Spleen (tissue), 11 donors: ENCODE measurements at regions not wholly inside any gene's neighbourhood (a gene's known extent, or its start where the extent isn't known, plus 50 kb on each side); places are given as distances from the start of the nearest gene placed in this dataset.

Experiments used
- DNase-seq: peaks from one replicate; pipeline ENCODE4 v3.0.0-alpha.2; 2020
- H3K27ac ChIP-seq, 8 donors: fragments of 200-600 bp; sonication (generic) in 7 of 8; 1 replicate in 4 of 8; 2 replicates in 4 of 8; pipeline versions ENCODE4 v1.5.0 to v1.8.0; 2016 to 2021; ENCODE audit warnings: inconsistent platforms in 4 of 8, mild to moderate bottlenecking in 4 of 8, moderate library complexity in 1 of 8
- H3K27me3 ChIP-seq, 7 donors: fragments of 200-600 bp; sonication (generic) in 6 of 7; replicated peaks in 1 of 7; 1 replicate in 4 of 7; 2 replicates in 3 of 7; pipeline versions ENCODE4 v1.5.0 to v1.8.0; 2016 to 2021; ENCODE audit warnings: inconsistent platforms in 3 of 7, mild to moderate bottlenecking in 1 of 7
- H3K36me3 ChIP-seq, 6 donors: fragments of 200-600 bp; sonication (generic) in 5 of 6; 1 replicate in 4 of 6; 2 replicates in 2 of 6; pipeline versions ENCODE4 v1.5.0 to v1.8.0; 2016 to 2021; ENCODE audit warnings: inconsistent platforms in 2 of 6
- H3K4me1 ChIP-seq, 6 donors: fragments of 200-600 bp; sonication (generic) in 5 of 6; 1 replicate in 3 of 6; 2 replicates in 3 of 6; pipeline versions ENCODE4 v1.5.0 to v1.8.0; 2016 to 2021; ENCODE audit warnings: inconsistent platforms in 3 of 6
- H3K4me3 ChIP-seq, 8 donors: fragments of 200-600 bp; sonication (generic) in 7 of 8; 1 replicate in 4 of 8; 2 replicates in 4 of 8; pipeline versions ENCODE4 v1.5.0 to v1.8.0; 2016 to 2021; ENCODE audit warnings: inconsistent platforms in 4 of 8, mild to moderate bottlenecking in 4 of 8, moderate library complexity in 2 of 8
- H3K9me3 ChIP-seq, 8 donors: fragments of 200-600 bp; sonication (generic) in 7 of 8; 1 replicate in 4 of 8; 2 replicates in 4 of 8; pipeline versions ENCODE4 v1.5.0 to v1.8.0; 2016 to 2021; ENCODE audit warnings: inconsistent platforms in 4 of 8
- CTCF ChIP-seq, 11 experiments: fragments of 200-600 bp in 7 of 11; fragments of 450-650 bp in 4 of 11; sonication (generic) in 4 of 11; IDR thresholded peaks in 8 of 11; conservative IDR thresholded peaks in 3 of 11; 1 replicate in 7 of 11; 2 replicates in 4 of 11; pipeline versions ENCODE4 v1.4.0 to v1.8.0; 2016 to 2021; ENCODE audit warnings: antibody characterized with exemption in 11 of 11, inconsistent platforms in 4 of 11, mild to moderate bottlenecking in 1 of 11
- POLR2A ChIP-seq, 3 donors: fragments of 450-650 bp; IDR thresholded peaks; one replicate each; pipeline ENCODE4 v1.5.1; 2017; ENCODE audit warnings: antibody characterized with exemption in 3 of 3, mild to moderate bottlenecking in 1 of 3
- POLR2AphosphoS5 ChIP-seq, 3 donors: sonication (generic); formaldehyde crosslinking; IDR thresholded peaks; one replicate each; pipeline ENCODE4 v1.5.1; 2017; ENCODE audit warnings: antibody characterized with exemption in 3 of 3
- WGBS, 5 donors: extraction: QIAGEN DNeasy Blood & Tissue Kit in 3 of 5; methylation state at CpG; one replicate each; pipeline versions ENCODE4 v1.1.5 to v1.1.7; 2013 to 2018; 5-methylcytosine and 5-hydroxymethylcytosine counted together
- intact Hi-C: fragments of 100-400 bp; cut with DNase I; formaldehyde crosslinking; loops from one replicate; pipeline ENCODE4 v1.15.0; 2023; ENCODE audit warnings: low total_unique reads
- donor health status: healthy with polysubstance abuse.
- donor health status: DM: no; HTN: no; CAD: no; lungs with moderate emphysema.
- donor health status: DM: no; HTN: no; CAD: no.
- donor health status: Bipolar disorder and iron deficiency.
- donor health status: healthy.
- donor health status: DM: no; HTN: no; CAD: no.
- donor health status: DM: yes; HTN: yes; CAD: no.

GRCh38 chr6:155641603-155642002, 186.0 kb upstream of the NOX3 start:
- Histone ChIP-seq H3K27ac (no peak overlapping the region), H3K36me3 (no peaks in the 10 kb centered on the region), H3K9me3 (peaks cover 0 to 36% (median 24%) of the 10 kb centered on the region in 8 donors), H3K4me3 (no peak overlapping the region), H3K27me3 (no peaks in the 10 kb centered on the region), H3K4me1 (no peaks in the 10 kb centered on the region)
- DNase-seq: no peak
- 84 to 94% (median 92%) methylated on average over 1 of the region's 1 CpG for WGBS, 5 donors
- intact Hi-C loops: no loop called here
- no peak for TF ChIP-seq POLR2A (IDR thresholded peaks at IDR 0.05)
- no peak for TF ChIP-seq CTCF (IDR thresholded peaks at IDR 0.05 in 8 of 11, conservative IDR thresholded peaks at IDR 0.05 in 3 of 11)
- no peak for TF ChIP-seq POLR2AphosphoS5 (IDR thresholded peaks at IDR 0.05)

GRCh38 chr6:155638200-155638599, 182.6 kb upstream of the NOX3 start:
- 54 to 91% (median 75%) methylated on average over 1 of the region's 1 CpG for WGBS, 5 donors
- intact Hi-C loops: no loop called here
- Histone ChIP-seq H3K36me3 (no peaks in the 10 kb centered on the region), H3K9me3 (peaks cover 0 to 33% (median 24%) of the 10 kb centered on the region in 8 donors), H3K27me3 (no peaks in the 10 kb centered on the region), H3K4me3 (no peak overlapping the region), H3K4me1 (no peaks in the 10 kb centered on the region), H3K27ac (no peak overlapping the region)
- no peak for DNase-seq
- TF ChIP-seq CTCF (IDR thresholded peaks at IDR 0.05 in 8 of 11, conservative IDR thresholded peaks at IDR 0.05 in 3 of 11) (no peak), POLR2A (IDR thresholded peaks at IDR 0.05) (no peak), POLR2AphosphoS5 (IDR thresholded peaks at IDR 0.05) (no peak)

GRCh38 chr6:155635416-155635815, 179.8 kb upstream of the NOX3 start:
- intact Hi-C loops: no loop called here
- Histone ChIP-seq H3K27ac (no peak overlapping the region), H3K9me3 (peaks cover 0 to 8% (median 2%) of the 10 kb centered on the region in 8 donors), H3K36me3 (no peaks in the 10 kb centered on the region), H3K4me3 (no peak overlapping the region), H3K4me1 (no peaks in the 10 kb centered on the region), H3K27me3 (no peaks in the 10 kb centered on the region)
- TF ChIP-seq CTCF (IDR thresholded peaks at IDR 0.05 in 8 of 11, conservative IDR thresholded peaks at IDR 0.05 in 3 of 11) (no peak), POLR2AphosphoS5 (IDR thresholded peaks at IDR 0.05) (no peak), POLR2A (IDR thresholded peaks at IDR 0.05) (no peak)
- 72 to 79% (median 77%) methylated on average over 3 of the region's 3 CpGs for whole genome bisulfite sequencing, 5 donors
- DNase-seq: no peak

GRCh38 chr6:155630085-155630484, 174.4 kb upstream of the NOX3 start:
- peaks cover 0 to 7% (median 0%) of the 10 kb centered on the region in 8 donors for H3K9me3 ChIP-seq
- no peaks in the 10 kb centered on the region for H3K4me1 ChIP-seq
- intact Hi-C loops: no loop called here
- H3K4me3 ChIP-seq: no peak overlapping the region
- DNase-seq: no peak
- 82 to 93% (median 90%) methylated on average over 2 of the region's 2 CpGs for WGBS, 5 donors
- no peak for TF ChIP-seq CTCF (IDR thresholded peaks at IDR 0.05 in 8 of 11, conservative IDR thresholded peaks at IDR 0.05 in 3 of 11)
- no peak for TF ChIP-seq POLR2AphosphoS5 (IDR thresholded peaks at IDR 0.05)
- no peak for TF ChIP-seq POLR2A (IDR thresholded peaks at IDR 0.05)
- no peak overlapping the region for H3K27ac ChIP-seq
- no peaks in the 10 kb centered on the region for H3K27me3 ChIP-seq
- no peaks in the 10 kb centered on the region for H3K36me3 ChIP-seq
